Activated naive CD8-positive, alpha-beta T cell (primary cell): ENCODE measurements at regions not wholly inside any gene's neighbourhood (a gene's known extent, or its start where the extent isn't known, plus 50 kb on each side); places are given as distances from the start of the nearest gene placed in this dataset.

Source experiments
- H3K27ac Mint-ChIP-seq: one replicate; pipeline ENCODE4 v1.8.0; 2021; ENCODE audit warnings: mixed read lengths
- H3K27me3 Mint-ChIP-seq: one replicate; pipeline ENCODE4 v1.8.0; 2021; ENCODE audit warnings: mixed read lengths
- H3K36me3 Mint-ChIP-seq: one replicate; pipeline ENCODE4 v1.8.0; 2021; ENCODE audit warnings: mixed read lengths
- H3K4me1 Mint-ChIP-seq: one replicate; pipeline ENCODE4 v1.8.0; 2021; ENCODE audit warnings: low read depth, mixed read lengths
- H3K4me3 Mint-ChIP-seq: one replicate; pipeline ENCODE4 v1.8.0; 2021; ENCODE audit warnings: mild to moderate bottlenecking, mixed read lengths
- H3K9me3 Mint-ChIP-seq: one replicate; pipeline ENCODE4 v1.8.0; 2021; ENCODE audit warnings: low read depth, mixed read lengths

GRCh38 chr10:78249690-78250089, 216.0 kb downstream of the RPS24 start:
- Mint-ChIP-seq H3K4me1 (peaks cover 9% of the 10 kb centered on the region), H3K4me3 (no peak overlapping the region), H3K9me3 (peaks cover 3% of the 10 kb centered on the region), H3K36me3 (no peaks in the 10 kb centered on the region), H3K27ac (no peak overlapping the region), H3K27me3 (peaks cover 7% of the 10 kb centered on the region)

GRCh38 chr10:78250313-78251015, 216.8 kb downstream of the RPS24 start:
- H3K27ac Mint-ChIP-seq: no peak overlapping the region
- H3K4me3 Mint-ChIP-seq: no peak overlapping the region
- peaks cover 9% of the 10 kb centered on the region for H3K4me1 Mint-ChIP-seq
- no peaks in the 10 kb centered on the region for H3K9me3 Mint-ChIP-seq
- peaks cover 3% of the 10 kb centered on the region for H3K27me3 Mint-ChIP-seq
- no peaks in the 10 kb centered on the region for H3K36me3 Mint-ChIP-seq

GRCh38 chr10:78251016-78251385, 217.3 kb downstream of the RPS24 start:
- Mint-ChIP-seq H3K36me3 (no peaks in the 10 kb centered on the region), H3K4me3 (no peak overlapping the region), H3K9me3 (no peaks in the 10 kb centered on the region), H3K27ac (no peak overlapping the region), H3K27me3 (peaks cover 3% of the 10 kb centered on the region), H3K4me1 (peaks cover 9% of the 10 kb centered on the region)

- H3K4me1 Mint-ChIP-seq: peaks cover 9% of the 10 kb centered on the region
- H3K36me3 Mint-ChIP-seq: no peaks in the 10 kb centered on the region
- no peak overlapping the region for H3K27ac Mint-ChIP-seq
- peaks cover 3% of the 10 kb centered on the region for H3K27me3 Mint-ChIP-seq
- no peaks in the 10 kb centered on the region for H3K9me3 Mint-ChIP-seq
- H3K4me3 Mint-ChIP-seq: no peak overlapping the region
Observed at GRCh38 chr10:78252286-78252685, 218.6 kb downstream of the RPS24 start.

GRCh38 chr10:78253063-78253853, 219.6 kb downstream of the RPS24 start:
- H3K4me1 Mint-ChIP-seq: peaks cover 9% of the 10 kb centered on the region
- H3K9me3 Mint-ChIP-seq: no peaks in the 10 kb centered on the region
- H3K27ac Mint-ChIP-seq: no peak overlapping the region
- no peaks in the 10 kb centered on the region for H3K36me3 Mint-ChIP-seq
- peaks cover 3% of the 10 kb centered on the region for H3K27me3 Mint-ChIP-seq
- H3K4me3 Mint-ChIP-seq: no peak overlapping the region

- H3K4me3 Mint-ChIP-seq: no peak overlapping the region
- H3K9me3 Mint-ChIP-seq: no peaks in the 10 kb centered on the region
- H3K36me3 Mint-ChIP-seq: no peaks in the 10 kb centered on the region
- peaks cover under 1% of the 10 kb centered on the region for H3K27me3 Mint-ChIP-seq
- no peak overlapping the region for H3K27ac Mint-ChIP-seq
- peaks cover 7% of the 10 kb centered on the region for H3K4me1 Mint-ChIP-seq
Observed at GRCh38 chr10:78254013-78254412, 220.3 kb downstream of the RPS24 start.

- Mint-ChIP-seq H3K4me3 (no peak overlapping the region), H3K4me1 (peaks cover 4% of the 10 kb centered on the region), H3K27me3 (no peaks in the 10 kb centered on the region), H3K36me3 (no peaks in the 10 kb centered on the region), H3K9me3 (no peaks in the 10 kb centered on the region), H3K27ac (no peak overlapping the region)
Observed at GRCh38 chr10:78255214-78255613, 221.6 kb downstream of the RPS24 start.

GRCh38 chr10:78255796-78256638, 222.4 kb downstream of the RPS24 start:
- Mint-ChIP-seq H3K27me3 (no peaks in the 10 kb centered on the region), H3K9me3 (no peaks in the 10 kb centered on the region), H3K36me3 (no peaks in the 10 kb centered on the region), H3K4me3 (no peak overlapping the region), H3K27ac (no peak overlapping the region), H3K4me1 (no peaks in the 10 kb centered on the region)

GRCh38 chr10:78258323-78259030, 224.8 kb downstream of the RPS24 start:
- no peak overlapping the region for H3K4me3 Mint-ChIP-seq
- no peaks in the 10 kb centered on the region for H3K27me3 Mint-ChIP-seq
- no peaks in the 10 kb centered on the region for H3K4me1 Mint-ChIP-seq
- no peak overlapping the region for H3K27ac Mint-ChIP-seq
- no peaks in the 10 kb centered on the region for H3K36me3 Mint-ChIP-seq
- H3K9me3 Mint-ChIP-seq: no peaks in the 10 kb centered on the region

- H3K27me3 Mint-ChIP-seq: no peaks in the 10 kb centered on the region
- no peak overlapping the region for H3K4me3 Mint-ChIP-seq
- no peaks in the 10 kb centered on the region for H3K36me3 Mint-ChIP-seq
- H3K4me1 Mint-ChIP-seq: no peaks in the 10 kb centered on the region
- H3K27ac Mint-ChIP-seq: no peak overlapping the region
- H3K9me3 Mint-ChIP-seq: no peaks in the 10 kb centered on the region
Observed at GRCh38 chr10:78259391-78259790, 225.7 kb downstream of the RPS24 start.

GRCh38 chr10:78260141-78260540, 226.5 kb downstream of the RPS24 start:
- Mint-ChIP-seq H3K27ac (no peak overlapping the region), H3K27me3 (no peaks in the 10 kb centered on the region), H3K4me1 (no peaks in the 10 kb centered on the region), H3K4me3 (no peak overlapping the region), H3K36me3 (no peaks in the 10 kb centered on the region), H3K9me3 (no peaks in the 10 kb centered on the region)

- Mint-ChIP-seq H3K4me1 (no peaks in the 10 kb centered on the region), H3K27me3 (no peaks in the 10 kb centered on the region), H3K9me3 (no peaks in the 10 kb centered on the region), H3K4me3 (no peak overlapping the region), H3K27ac (no peak overlapping the region), H3K36me3 (no peaks in the 10 kb centered on the region)
Observed at GRCh38 chr10:78260680-78261079, 227.0 kb downstream of the RPS24 start.

- no peaks in the 10 kb centered on the region for H3K27me3 Mint-ChIP-seq
- no peaks in the 10 kb centered on the region for H3K9me3 Mint-ChIP-seq
- no peaks in the 10 kb centered on the region for H3K36me3 Mint-ChIP-seq
- no peak overlapping the region for H3K27ac Mint-ChIP-seq
- H3K4me3 Mint-ChIP-seq: no peak overlapping the region
- no peaks in the 10 kb centered on the region for H3K4me1 Mint-ChIP-seq
Observed at GRCh38 chr10:78261291-78261690, 227.6 kb downstream of the RPS24 start.

GRCh38 chr10:78262860-78263259, 229.2 kb downstream of the RPS24 start:
- no peaks in the 10 kb centered on the region for H3K36me3 Mint-ChIP-seq
- H3K4me1 Mint-ChIP-seq: no peaks in the 10 kb centered on the region
- H3K9me3 Mint-ChIP-seq: no peaks in the 10 kb centered on the region
- no peak overlapping the region for H3K4me3 Mint-ChIP-seq
- H3K27me3 Mint-ChIP-seq: no peaks in the 10 kb centered on the region
- H3K27ac Mint-ChIP-seq: no peak overlapping the region
